ENCODE measurements at regions not wholly inside any gene's neighbourhood (a gene's known extent, or its start where the extent isn't known, plus 50 kb on each side); places are given as distances from the start of the nearest gene placed in this dataset.

DNA sequence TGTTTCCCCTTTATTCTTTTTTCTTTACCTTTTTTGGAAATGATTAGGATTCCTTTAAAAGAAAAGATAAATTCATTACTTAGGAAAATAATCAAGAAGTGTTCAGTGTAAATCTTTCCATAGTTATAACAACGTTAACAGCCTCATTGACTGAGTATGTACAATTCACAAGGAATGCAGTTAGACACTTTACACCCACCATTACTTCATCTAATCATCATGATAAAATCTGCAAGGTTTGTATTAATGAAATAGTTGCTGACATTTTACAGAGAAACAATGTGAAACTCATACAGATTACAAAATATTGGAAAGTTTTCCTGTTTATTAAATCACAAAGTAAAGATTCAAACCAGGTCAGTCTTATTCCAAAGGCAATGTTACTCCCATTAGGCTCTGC is 59.3 kb upstream of the NEGR1 start:
- no peak overlapping the region for H3K4me3 Mint-ChIP-seq (ENCODE audit: unreplicated experiment)
- H3K4me1 Mint-ChIP-seq (ENCODE audit: low read depth, unreplicated experiment) = no peaks in the 10 kb centered on the region
- no peaks in the 10 kb centered on the region for H3K36me3 Mint-ChIP-seq (ENCODE audit: unreplicated experiment)
- no peaks in the 10 kb centered on the region for H3K27me3 Mint-ChIP-seq (ENCODE audit: unreplicated experiment)
- TF ChIP-seq, protein P1, sequence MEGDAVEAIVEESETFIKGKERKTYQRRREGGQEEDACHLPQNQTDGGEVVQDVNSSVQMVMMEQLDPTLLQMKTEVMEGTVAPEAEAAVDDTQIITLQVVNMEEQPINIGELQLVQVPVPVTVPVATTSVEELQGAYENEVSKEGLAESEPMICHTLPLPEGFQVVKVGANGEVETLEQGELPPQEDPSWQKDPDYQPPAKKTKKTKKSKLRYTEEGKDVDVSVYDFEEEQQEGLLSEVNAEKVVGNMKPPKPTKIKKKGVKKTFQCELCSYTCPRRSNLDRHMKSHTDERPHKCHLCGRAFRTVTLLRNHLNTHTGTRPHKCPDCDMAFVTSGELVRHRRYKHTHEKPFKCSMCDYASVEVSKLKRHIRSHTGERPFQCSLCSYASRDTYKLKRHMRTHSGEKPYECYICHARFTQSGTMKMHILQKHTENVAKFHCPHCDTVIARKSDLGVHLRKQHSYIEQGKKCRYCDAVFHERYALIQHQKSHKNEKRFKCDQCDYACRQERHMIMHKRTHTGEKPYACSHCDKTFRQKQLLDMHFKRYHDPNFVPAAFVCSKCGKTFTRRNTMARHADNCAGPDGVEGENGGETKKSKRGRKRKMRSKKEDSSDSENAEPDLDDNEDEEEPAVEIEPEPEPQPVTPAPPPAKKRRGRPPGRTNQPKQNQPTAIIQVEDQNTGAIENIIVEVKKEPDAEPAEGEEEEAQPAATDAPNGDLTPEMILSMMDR (IDR thresholded peaks at IDR 0.05; ENCODE audit: partially characterized antibody, unreplicated experiment) = no peak
- no peak for DNase-seq
- no peaks in the 10 kb centered on the region for H3K9me3 Mint-ChIP-seq (ENCODE audit: unreplicated experiment)
- no peak overlapping the region for H3K27ac Mint-ChIP-seq (ENCODE audit: unreplicated experiment)

DNA sequence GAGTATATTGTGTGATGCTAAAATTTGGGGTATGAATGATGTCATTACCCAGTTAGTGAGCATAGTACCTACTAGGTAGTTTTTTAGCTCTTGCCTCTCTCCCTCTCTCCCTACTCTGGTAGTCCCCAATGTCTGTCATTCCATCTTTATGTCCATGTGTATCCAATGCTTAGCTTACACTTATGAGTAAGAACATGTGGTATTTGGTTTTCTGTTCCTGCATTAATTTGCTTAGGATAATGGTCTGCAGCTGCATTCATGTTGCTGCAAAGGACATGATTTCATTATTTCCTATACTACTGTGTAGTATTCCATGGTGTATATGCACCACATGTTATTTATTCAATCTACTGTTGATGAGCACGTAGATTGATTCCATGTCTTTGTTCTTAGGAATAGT is 54.4 kb upstream of the NEGR1 start:
- DNase-seq = no peak
- Mint-ChIP-seq H3K4me1 (ENCODE audit: low read depth, unreplicated experiment) (no peaks in the 10 kb centered on the region), H3K9me3 (ENCODE audit: unreplicated experiment) (no peaks in the 10 kb centered on the region), H3K4me3 (ENCODE audit: unreplicated experiment) (no peak overlapping the region), H3K27me3 (ENCODE audit: unreplicated experiment) (no peaks in the 10 kb centered on the region), H3K27ac (ENCODE audit: unreplicated experiment) (no peak overlapping the region), H3K36me3 (ENCODE audit: unreplicated experiment) (no peaks in the 10 kb centered on the region)
- TF ChIP-seq, protein P1 (IDR thresholded peaks at IDR 0.05; ENCODE audit: partially characterized antibody, unreplicated experiment) = no peak

Measured in glutamatergic neuron (in vitro differentiated cells).